K562 (cell line): ENCODE measurements at regions not wholly inside any gene's neighbourhood (a gene's known extent, or its start where the extent isn't known, plus 50 kb on each side); places are given as distances from the start of the nearest gene placed in this dataset.

ENCODE experiments used
- HOXB6 ChIP-seq: fragments of 250-450 bp; sonication (Bioruptor Pico); IDR thresholded peaks from 2 replicates; pipeline ENCODE4 v1.5.1; 2022; ENCODE audit warnings: mild to moderate bottlenecking, borderline replicate concordance
- MGA ChIP-seq: fragments of 450-650 bp; IDR thresholded peaks from 2 replicates; pipeline ENCODE4 v1.6.1; 2016; ENCODE audit warnings: mild to moderate bottlenecking, moderate library complexity
- TRIM28 ChIP-seq: fragments of 450-650 bp; IDR thresholded peaks from 2 replicates; pipeline ENCODE4 v1.6.1; 2017
- ZNF431 ChIP-seq: sonication (generic); formaldehyde crosslinking; IDR thresholded peaks from 2 replicates; pipeline ENCODE4 v1.8.0; 2022; ENCODE audit warnings: mild to moderate bottlenecking, missing genetic modification reagents
- TF ChIP-seq, protein P1 (sequence below): fragments of 150-350 bp; IDR thresholded peaks from 2 replicates; pipeline ENCODE4 v1.6.1; 2014; ENCODE audit warnings: low read depth, mild to moderate bottlenecking, low read length, borderline replicate concordance

- TF ChIP-seq MGA (no peak), ZNF431 (no peak), HOXB6 (CRISPR knock-in tag) (no peak), TRIM28 (no peak)
- TF ChIP-seq, protein P1, sequence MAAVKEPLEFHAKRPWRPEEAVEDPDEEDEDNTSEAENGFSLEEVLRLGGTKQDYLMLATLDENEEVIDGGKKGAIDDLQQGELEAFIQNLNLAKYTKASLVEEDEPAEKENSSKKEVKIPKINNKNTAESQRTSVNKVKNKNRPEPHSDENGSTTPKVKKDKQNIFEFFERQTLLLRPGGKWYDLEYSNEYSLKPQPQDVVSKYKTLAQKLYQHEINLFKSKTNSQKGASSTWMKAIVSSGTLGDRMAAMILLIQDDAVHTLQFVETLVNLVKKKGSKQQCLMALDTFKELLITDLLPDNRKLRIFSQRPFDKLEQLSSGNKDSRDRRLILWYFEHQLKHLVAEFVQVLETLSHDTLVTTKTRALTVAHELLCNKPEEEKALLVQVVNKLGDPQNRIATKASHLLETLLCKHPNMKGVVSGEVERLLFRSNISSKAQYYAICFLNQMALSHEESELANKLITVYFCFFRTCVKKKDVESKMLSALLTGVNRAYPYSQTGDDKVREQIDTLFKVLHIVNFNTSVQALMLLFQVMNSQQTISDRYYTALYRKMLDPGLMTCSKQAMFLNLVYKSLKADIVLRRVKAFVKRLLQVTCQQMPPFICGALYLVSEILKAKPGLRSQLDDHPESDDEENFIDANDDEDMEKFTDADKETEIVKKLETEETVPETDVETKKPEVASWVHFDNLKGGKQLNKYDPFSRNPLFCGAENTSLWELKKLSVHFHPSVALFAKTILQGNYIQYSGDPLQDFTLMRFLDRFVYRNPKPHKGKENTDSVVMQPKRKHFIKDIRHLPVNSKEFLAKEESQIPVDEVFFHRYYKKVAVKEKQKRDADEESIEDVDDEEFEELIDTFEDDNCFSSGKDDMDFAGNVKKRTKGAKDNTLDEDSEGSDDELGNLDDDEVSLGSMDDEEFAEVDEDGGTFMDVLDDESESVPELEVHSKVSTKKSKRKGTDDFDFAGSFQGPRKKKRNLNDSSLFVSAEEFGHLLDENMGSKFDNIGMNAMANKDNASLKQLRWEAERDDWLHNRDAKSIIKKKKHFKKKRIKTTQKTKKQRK: no peak
These were observed 123.3 kb upstream of the ZNF438 start (continued) for GRCh38 chr10:31154996-31155395.
